ENCODE measurements at regions not wholly inside any gene's neighbourhood (a gene's known extent, or its start where the extent isn't known, plus 50 kb on each side); places are given as distances from the start of the nearest gene placed in this dataset.

DNA sequence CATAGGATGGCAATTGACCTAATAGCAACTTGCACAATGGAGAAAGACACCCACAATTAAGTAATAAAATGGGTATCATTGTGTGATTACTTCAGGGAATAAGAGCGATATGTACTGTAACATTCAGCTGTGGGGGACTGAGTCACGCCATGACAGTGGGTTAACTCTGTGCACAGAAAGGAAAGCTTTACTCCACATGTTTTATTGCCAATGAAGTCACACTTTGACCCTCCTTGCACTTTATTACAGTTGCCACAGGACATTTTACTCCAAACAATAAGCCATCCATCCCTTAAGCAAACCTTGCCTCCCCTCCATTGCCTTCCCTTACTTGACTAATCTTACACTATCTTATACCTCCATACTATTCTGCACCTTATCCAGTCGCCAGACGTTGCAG is 403.1 kb downstream of the VRK1 start:
- TF ChIP-seq, protein P1, sequence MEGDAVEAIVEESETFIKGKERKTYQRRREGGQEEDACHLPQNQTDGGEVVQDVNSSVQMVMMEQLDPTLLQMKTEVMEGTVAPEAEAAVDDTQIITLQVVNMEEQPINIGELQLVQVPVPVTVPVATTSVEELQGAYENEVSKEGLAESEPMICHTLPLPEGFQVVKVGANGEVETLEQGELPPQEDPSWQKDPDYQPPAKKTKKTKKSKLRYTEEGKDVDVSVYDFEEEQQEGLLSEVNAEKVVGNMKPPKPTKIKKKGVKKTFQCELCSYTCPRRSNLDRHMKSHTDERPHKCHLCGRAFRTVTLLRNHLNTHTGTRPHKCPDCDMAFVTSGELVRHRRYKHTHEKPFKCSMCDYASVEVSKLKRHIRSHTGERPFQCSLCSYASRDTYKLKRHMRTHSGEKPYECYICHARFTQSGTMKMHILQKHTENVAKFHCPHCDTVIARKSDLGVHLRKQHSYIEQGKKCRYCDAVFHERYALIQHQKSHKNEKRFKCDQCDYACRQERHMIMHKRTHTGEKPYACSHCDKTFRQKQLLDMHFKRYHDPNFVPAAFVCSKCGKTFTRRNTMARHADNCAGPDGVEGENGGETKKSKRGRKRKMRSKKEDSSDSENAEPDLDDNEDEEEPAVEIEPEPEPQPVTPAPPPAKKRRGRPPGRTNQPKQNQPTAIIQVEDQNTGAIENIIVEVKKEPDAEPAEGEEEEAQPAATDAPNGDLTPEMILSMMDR (IDR thresholded peaks at IDR 0.05; ENCODE audit: insufficient read depth, low read length, missing control alignments) = no peak
- CTCF ChIA-PET = no interaction called here
- no peak overlapping the region for H3K4me3 ChIP-seq (ENCODE audit: low read depth, low read length)
- POLR2A ChIA-PET = no interaction called here
- DNase-seq (ENCODE audit: low read depth, low spot score) = no peak

DNA sequence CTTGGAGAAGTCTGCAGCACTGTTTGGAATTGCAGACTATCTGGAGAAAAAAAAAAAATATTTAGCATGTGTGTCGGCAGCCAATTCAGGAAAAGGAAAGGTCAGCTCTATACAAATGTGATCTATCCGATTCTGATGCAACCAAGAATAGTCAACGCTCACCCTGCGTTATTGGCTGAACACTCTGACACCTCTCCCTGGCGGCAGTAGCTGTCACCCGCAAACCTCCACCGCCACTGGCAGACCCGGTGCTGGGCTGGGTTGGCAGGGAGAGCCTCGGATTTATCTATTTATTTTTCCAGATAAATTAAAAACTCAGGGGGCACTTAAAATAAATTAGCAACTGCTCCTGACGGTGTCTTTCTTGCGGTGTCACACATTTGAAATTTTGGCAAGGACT is 409.7 kb downstream of the VRK1 start:
- ChIA-PET CTCF (no interaction called here), POLR2A (no interaction called here)
- no peak for DNase-seq (ENCODE audit: low read depth, low spot score)
- TF ChIP-seq, protein P1 (IDR thresholded peaks at IDR 0.05; ENCODE audit: insufficient read depth, low read length, missing control alignments) = no peak
- no peak overlapping the region for H3K4me3 ChIP-seq (ENCODE audit: low read depth, low read length)

DNA sequence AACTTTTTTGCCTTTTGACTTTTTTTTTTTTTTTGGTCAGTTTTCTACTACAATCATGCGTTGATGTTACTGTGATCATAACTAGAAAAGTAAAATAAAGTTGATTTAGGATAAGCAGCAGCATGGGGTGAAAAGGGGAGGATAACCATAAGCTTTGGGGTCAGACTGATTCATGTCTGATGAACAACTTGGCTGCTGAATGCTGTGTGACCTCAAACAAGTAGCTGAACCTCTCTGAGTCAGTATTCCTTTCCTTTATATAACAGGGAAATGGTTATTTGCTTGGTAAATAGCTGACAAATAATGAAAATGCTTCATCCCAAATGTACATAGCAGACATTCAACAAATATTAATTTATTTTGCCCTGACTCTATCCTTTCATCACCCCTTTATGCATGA is 413.0 kb downstream of the VRK1 start:
- TF ChIP-seq, protein P1 (IDR thresholded peaks at IDR 0.05; ENCODE audit: insufficient read depth, low read length, missing control alignments) = no peak
- POLR2A ChIA-PET = no interaction called here
- CTCF ChIA-PET = no interaction called here
- H3K4me3 ChIP-seq (ENCODE audit: low read depth, low read length) = no peak overlapping the region
- no peak for DNase-seq (ENCODE audit: low read depth, low spot score)

DNA sequence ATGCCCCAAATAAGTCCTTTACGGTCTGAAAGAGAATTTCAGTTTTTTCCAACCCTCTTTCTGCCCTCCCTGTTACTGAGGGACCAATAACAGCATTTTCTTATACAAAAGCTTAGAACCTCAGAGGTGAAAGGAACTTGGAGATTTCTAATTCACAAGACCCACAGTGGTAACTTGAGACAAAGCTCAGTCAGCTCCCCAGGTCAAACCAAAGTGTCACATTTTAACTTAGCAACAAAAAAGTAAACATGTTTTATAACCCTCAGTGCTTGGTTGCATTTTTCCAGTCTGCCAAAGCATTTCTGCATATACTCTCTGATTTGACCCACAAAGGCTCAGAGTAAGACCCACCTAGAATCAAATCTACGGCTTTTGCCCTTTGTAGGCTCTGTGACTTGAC is 415.2 kb downstream of the VRK1 start:
- CTCF ChIA-PET = no interaction called here
- no peak for DNase-seq (ENCODE audit: low read depth, low spot score)
- POLR2A ChIA-PET = no interaction called here
- no peak overlapping the region for H3K4me3 ChIP-seq (ENCODE audit: low read depth, low read length)
- TF ChIP-seq, protein P1 (IDR thresholded peaks at IDR 0.05; ENCODE audit: insufficient read depth, low read length, missing control alignments) = no peak

DNA sequence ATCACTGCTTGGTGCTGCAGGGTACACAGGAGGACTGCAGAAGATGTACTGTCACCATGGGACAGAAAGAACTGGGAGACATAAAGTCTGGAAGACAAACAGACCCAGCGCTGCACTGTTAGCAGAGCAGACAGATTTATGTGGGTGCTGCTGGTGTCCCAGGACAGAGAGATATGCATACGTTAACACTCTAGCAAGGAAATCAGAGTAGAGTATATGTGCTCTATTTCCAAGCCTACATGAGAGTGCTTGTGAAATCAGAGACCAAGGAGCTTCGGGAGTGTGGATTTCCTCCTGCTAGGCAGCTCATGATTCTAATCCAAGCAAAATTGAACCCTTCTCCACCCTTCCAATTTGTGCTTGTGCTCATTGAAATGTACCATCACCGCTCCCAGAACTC is 416.5 kb downstream of the VRK1 start:
- TF ChIP-seq, protein P1 (IDR thresholded peaks at IDR 0.05; ENCODE audit: insufficient read depth, low read length, missing control alignments) = no peak
- CTCF ChIA-PET = no interaction called here

DNA sequence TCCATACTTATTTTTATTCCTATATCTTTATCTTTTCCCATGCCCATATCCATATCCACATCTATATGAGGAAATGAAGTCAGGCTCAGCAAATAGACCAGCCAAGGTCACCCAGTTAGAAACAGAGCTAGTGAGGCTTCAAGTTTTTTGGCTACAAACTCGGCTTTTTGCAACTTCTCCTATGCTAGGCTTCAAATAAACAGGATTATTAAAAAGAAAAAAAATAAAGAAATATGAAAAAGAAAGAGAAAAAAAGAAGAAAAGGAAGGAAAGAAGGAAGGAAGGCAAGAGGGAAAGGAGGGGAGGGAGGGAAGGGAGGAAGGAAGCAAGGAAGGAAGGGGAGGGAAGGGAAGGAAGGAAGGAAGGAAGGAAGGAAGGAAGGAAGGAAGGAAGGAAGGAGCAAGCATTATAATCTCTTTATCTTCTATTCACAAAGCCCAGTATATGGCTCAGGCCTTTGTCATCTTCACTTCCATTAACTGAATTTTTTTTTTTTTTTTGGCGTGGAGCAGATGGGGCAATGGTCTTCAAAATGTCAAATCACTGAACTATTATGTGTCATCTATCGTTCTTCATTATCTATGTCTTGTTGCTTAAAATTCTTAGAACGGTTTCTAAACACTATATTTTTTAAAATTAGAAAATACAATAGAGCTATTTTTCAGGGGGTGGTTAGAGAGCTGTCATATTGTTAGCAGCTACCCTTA is 418.2 kb downstream of the VRK1 start:
- TF ChIP-seq, protein P1 (IDR thresholded peaks at IDR 0.05; ENCODE audit: insufficient read depth, low read length, missing control alignments) = no peak
- POLR2A ChIA-PET = no interaction called here
- CTCF ChIA-PET = no interaction called here
- no peak for DNase-seq (ENCODE audit: low read depth, low spot score)
- no peak overlapping the region for H3K4me3 ChIP-seq (ENCODE audit: low read depth, low read length)

More for the DNA sequence above, 416.5 kb downstream of the VRK1 start:
- POLR2A ChIA-PET = no interaction called here
- DNase-seq (ENCODE audit: low read depth, low spot score) = no peak
- H3K4me3 ChIP-seq (ENCODE audit: low read depth, low read length) = no peak overlapping the region

Measured in AG04449 (cell line).